Neural cell (in vitro differentiated cells): ENCODE measurements at regions not wholly inside any gene's neighbourhood (a gene's known extent, or its start where the extent isn't known, plus 50 kb on each side); places are given as distances from the start of the nearest gene placed in this dataset.

Experiments used
- CTCF ChIP-seq: fragments of 450-650 bp; IDR thresholded peaks from 2 replicates; pipeline ENCODE4 v1.5.1; 2014; ENCODE audit warnings: antibody characterized with exemption, mild to moderate bottlenecking, moderate library complexity; ENCODE audit not compliant: poor library complexity, severe bottlenecking
- EP300 ChIP-seq: fragments of 450-650 bp; conservative IDR thresholded peaks from 2 replicates; pipeline ENCODE4 v1.6.1; 2014; ENCODE audit warnings: antibody characterized with exemption, mild to moderate bottlenecking, moderate library complexity; ENCODE audit not compliant: poor library complexity, severe bottlenecking
- EZH2 ChIP-seq: fragments of 200-600, 300-800 bp; shearing (Covaris generic), sonication (generic); IDR thresholded peaks from 2 replicates; pipeline ENCODE4 v1.6.1; 2014; ENCODE audit warnings: antibody characterized with exemption, low read length, borderline replicate concordance, mild to moderate bottlenecking; ENCODE audit not compliant: insufficient read depth, poor library complexity, severe bottlenecking
- MXI1 ChIP-seq: fragments of 450-650 bp; conservative IDR thresholded peaks from 2 replicates; pipeline ENCODE4 v1.6.1; 2014; ENCODE audit warnings: antibody characterized with exemption, mild to moderate bottlenecking; ENCODE audit not compliant: poor library complexity, severe bottlenecking
- POLR2AphosphoS5 ChIP-seq: IDR thresholded peaks from 2 replicates; pipeline ENCODE4 v1.6.1; 2012
- RAD21 ChIP-seq: fragments of 450-650 bp; conservative IDR thresholded peaks from 2 replicates; pipeline ENCODE4 v1.6.1; 2014; ENCODE audit warnings: antibody characterized with exemption, mild to moderate bottlenecking, moderate library complexity
- REST ChIP-seq: IDR thresholded peaks from 2 replicates; pipeline ENCODE4 v1.6.1; 2012; ENCODE audit warnings: borderline replicate concordance
- SMC3 ChIP-seq: fragments of 450-650 bp; conservative IDR thresholded peaks from 2 replicates; pipeline ENCODE4 v1.6.1; 2014; ENCODE audit warnings: antibody characterized with exemption, mild to moderate bottlenecking, moderate library complexity; ENCODE audit not compliant: poor library complexity
- TAF1 ChIP-seq: IDR thresholded peaks from 2 replicates; pipeline ENCODE4 v1.6.1; 2012; ENCODE audit warnings: low read depth

- TF ChIP-seq CTCF, result no peak
- no peak for TF ChIP-seq POLR2AphosphoS5
- TF ChIP-seq REST, result no peak
- no peak for TF ChIP-seq EZH2
- no peak for TF ChIP-seq TAF1
- TF ChIP-seq EP300, result no peak
- TF ChIP-seq RAD21, result no peak
- TF ChIP-seq SMC3, result no peak
- TF ChIP-seq MXI1, result no peak
Measured at GRCh38 chr6:40728643-40729042, 141.5 kb upstream of the LRFN2 start.
